HG03342 (cell line): ENCODE measurements at regions not wholly inside any gene's neighbourhood (a gene's known extent, or its start where the extent isn't known, plus 50 kb on each side); places are given as distances from the start of the nearest gene placed in this dataset.

Experiments used
- ATAC-seq: cut with Tn5 transposase; IDR thresholded peaks from one replicate; pipeline ENCODE4 v1.9.1; 2021; ENCODE audit warnings: mild to moderate bottlenecking, moderate library complexity; ENCODE audit not compliant: unreplicated experiment

GRCh38 chr4:96166806-96167205 is 326.9 kb downstream of the PDHA2 start:
- ATAC-seq = no peak

GRCh38 chr4:96170198-96170597 is 330.3 kb downstream of the PDHA2 start:
- ATAC-seq = no peak

GRCh38 chr4:96173756-96174155 is 333.9 kb downstream of the PDHA2 start:
- no peak for ATAC-seq

GRCh38 chr4:96175871-96176270 is 336.0 kb downstream of the PDHA2 start:
- ATAC-seq = no peak

GRCh38 chr4:96183611-96184010 is 343.7 kb downstream of the PDHA2 start:
- no peak for ATAC-seq

- ATAC-seq = no peak
These were observed 346.7 kb downstream of the PDHA2 start for GRCh38 chr4:96186593-96186992.

GRCh38 chr4:96189761-96190160 is 349.9 kb downstream of the PDHA2 start:
- ATAC-seq = no peak

- no peak for ATAC-seq
These were observed 353.2 kb downstream of the PDHA2 start for GRCh38 chr4:96193061-96193460.

GRCh38 chr4:96194993-96195392 is 355.1 kb downstream of the PDHA2 start:
- no peak for ATAC-seq

GRCh38 chr4:96205143-96205936 is 365.4 kb downstream of the PDHA2 start:
- no peak for ATAC-seq

GRCh38 chr4:96227515-96227914 is 387.6 kb downstream of the PDHA2 start:
- ATAC-seq = no peak

GRCh38 chr4:96228463-96228862 is 388.6 kb downstream of the PDHA2 start:
- ATAC-seq = no peak

GRCh38 chr4:96240041-96240440 is 400.1 kb downstream of the PDHA2 start:
- ATAC-seq = no peak

- ATAC-seq = no peak
These were observed 401.9 kb downstream of the PDHA2 start for GRCh38 chr4:96241819-96242218.

- no peak for ATAC-seq
These were observed 407.2 kb downstream of the PDHA2 start for GRCh38 chr4:96247096-96247495.

- ATAC-seq = no peak
These were observed 408.3 kb downstream of the PDHA2 start for GRCh38 chr4:96248225-96248624.

GRCh38 chr4:96260064-96260682 is 420.3 kb downstream of the PDHA2 start:
- ATAC-seq = no peak

GRCh38 chr4:96262057-96262456 is 422.2 kb downstream of the PDHA2 start:
- ATAC-seq = no peak

GRCh38 chr4:96263291-96263690 is 423.4 kb downstream of the PDHA2 start:
- ATAC-seq = no peak

- ATAC-seq = no peak
These were observed 425.1 kb downstream of the PDHA2 start for GRCh38 chr4:96264941-96265463.

GRCh38 chr4:96293806-96294205 is 453.9 kb downstream of the PDHA2 start:
- ATAC-seq = no peak

- no peak for ATAC-seq
These were observed 455.3 kb downstream of the PDHA2 start for GRCh38 chr4:96295143-96295741.
